Uterus (tissue), 3 donors: ENCODE measurements at regions not wholly inside any gene's neighbourhood (a gene's known extent, or its start where the extent isn't known, plus 50 kb on each side); places are given as distances from the start of the nearest gene placed in this dataset.

Source experiments
- DNase-seq, 2 donors: peaks; one replicate each; pipeline ENCODE4 v3.0.0-alpha.2; 2019 to 2020
- H3K27ac ChIP-seq, 2 donors: fragments of 200-600 bp; sonication (generic); 1 replicate in 1 of 2; 2 replicates in 1 of 2; pipeline ENCODE4 v1.5.1; 2016 to 2018
- H3K27me3 ChIP-seq, 2 donors: fragments of 200-600 bp; sonication (generic); one replicate each; pipeline ENCODE4 v1.5.1; 2018 to 2019; ENCODE audit warnings: control low read depth in 1 of 2
- H3K36me3 ChIP-seq, 2 donors: fragments of 200-600 bp; sonication (generic); one replicate each; pipeline ENCODE4 v1.5.1; 2019; ENCODE audit warnings: control low read depth in 1 of 2
- H3K4me1 ChIP-seq, 2 donors: fragments of 200-600 bp; sonication (generic); one replicate each; pipeline ENCODE4 v1.5.1; 2018 to 2019; ENCODE audit warnings: control low read depth in 1 of 2
- H3K4me3 ChIP-seq, 2 donors: fragments of 200-600 bp; sonication (generic); 1 replicate in 1 of 2; 2 replicates in 1 of 2; pipeline ENCODE4 v1.5.1; 2018 to 2019; ENCODE audit warnings: mild to moderate bottlenecking in 1 of 2
- H3K9me3 ChIP-seq, 2 donors: fragments of 200-600 bp; sonication (generic); one replicate each; pipeline ENCODE4 v1.5.1; 2019; ENCODE audit warnings: control low read depth in 1 of 2
- POLR2A ChIP-seq, 2 donors: fragments of 450-650 bp; IDR thresholded peaks; one replicate each; pipeline ENCODE4 v1.6.1; 2016; ENCODE audit warnings: antibody characterized with exemption in 2 of 2, mild to moderate bottlenecking in 1 of 2, moderate library complexity in 1 of 2
- intact Hi-C: fragments of 100-400 bp; cut with DNase I; formaldehyde crosslinking; loops from one replicate; pipeline ENCODE4 v1.15.1; 2023; ENCODE audit warnings: low total_unique reads
- TF ChIP-seq, protein P1 (sequence below), 4 experiments: fragments of 200-600 bp in 2 of 4; fragments of 450-650 bp in 2 of 4; sonication (generic) in 2 of 4; IDR thresholded peaks; one replicate each; pipeline ENCODE4 v1.5.1; 2016 to 2019; ENCODE audit warnings: antibody characterized with exemption in 4 of 4, mild to moderate bottlenecking in 2 of 4, moderate library complexity in 1 of 4
- donor health status: DM: yes; HTN: yes; CAD: no.

DNA sequence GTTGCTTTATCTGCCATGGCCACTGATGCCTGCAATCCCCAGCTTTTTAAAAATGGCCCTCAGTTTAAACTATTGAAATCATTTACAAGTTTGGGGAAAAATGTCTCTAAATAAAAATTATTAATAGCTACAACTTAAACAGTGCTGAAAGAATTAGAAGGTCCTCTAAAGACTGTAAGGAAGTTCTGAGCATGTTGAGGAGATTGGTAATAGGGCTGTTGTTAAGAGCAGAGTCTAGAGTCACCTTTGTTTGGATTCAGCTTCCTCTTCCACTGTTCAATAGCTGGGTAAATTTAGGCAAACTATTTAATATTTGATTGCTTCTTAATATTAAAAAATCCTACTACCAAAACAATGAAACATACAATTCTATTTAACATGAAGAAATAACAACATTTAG, 1127.1 kb upstream of the DDX18 start:
- Histone ChIP-seq H3K4me3 (no peak overlapping the region), H3K36me3 (no peaks in the 10 kb centered on the region), H3K27me3 (no peaks in the 10 kb centered on the region), H3K4me1 (no peaks in the 10 kb centered on the region), H3K27ac (no peak overlapping the region), H3K9me3 (no peaks in the 10 kb centered on the region)
- TF ChIP-seq, protein P1, sequence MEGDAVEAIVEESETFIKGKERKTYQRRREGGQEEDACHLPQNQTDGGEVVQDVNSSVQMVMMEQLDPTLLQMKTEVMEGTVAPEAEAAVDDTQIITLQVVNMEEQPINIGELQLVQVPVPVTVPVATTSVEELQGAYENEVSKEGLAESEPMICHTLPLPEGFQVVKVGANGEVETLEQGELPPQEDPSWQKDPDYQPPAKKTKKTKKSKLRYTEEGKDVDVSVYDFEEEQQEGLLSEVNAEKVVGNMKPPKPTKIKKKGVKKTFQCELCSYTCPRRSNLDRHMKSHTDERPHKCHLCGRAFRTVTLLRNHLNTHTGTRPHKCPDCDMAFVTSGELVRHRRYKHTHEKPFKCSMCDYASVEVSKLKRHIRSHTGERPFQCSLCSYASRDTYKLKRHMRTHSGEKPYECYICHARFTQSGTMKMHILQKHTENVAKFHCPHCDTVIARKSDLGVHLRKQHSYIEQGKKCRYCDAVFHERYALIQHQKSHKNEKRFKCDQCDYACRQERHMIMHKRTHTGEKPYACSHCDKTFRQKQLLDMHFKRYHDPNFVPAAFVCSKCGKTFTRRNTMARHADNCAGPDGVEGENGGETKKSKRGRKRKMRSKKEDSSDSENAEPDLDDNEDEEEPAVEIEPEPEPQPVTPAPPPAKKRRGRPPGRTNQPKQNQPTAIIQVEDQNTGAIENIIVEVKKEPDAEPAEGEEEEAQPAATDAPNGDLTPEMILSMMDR (IDR thresholded peaks at IDR 0.05), result no peak
- no peak for TF ChIP-seq POLR2A (IDR thresholded peaks at IDR 0.05)
- intact Hi-C loops, result no loop called here
- DNase-seq, result no peak

DNA sequence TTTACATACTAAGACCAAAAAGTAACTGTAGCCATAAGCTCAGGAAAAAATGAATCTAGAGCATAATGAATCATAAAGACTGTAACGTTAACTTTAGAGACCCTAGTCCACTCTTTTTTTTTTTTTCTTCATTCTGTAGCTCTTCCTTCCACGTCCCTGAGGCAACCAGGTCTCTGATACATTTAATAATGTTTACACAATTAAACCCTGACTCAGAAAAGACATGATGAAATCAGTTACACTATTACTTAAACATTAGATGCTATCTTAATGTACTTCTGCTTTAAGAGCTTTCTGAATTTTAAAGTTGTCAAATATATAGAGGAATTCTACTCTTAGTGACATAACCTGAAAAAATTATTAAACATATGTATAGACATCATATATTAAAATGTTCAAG, 1121.5 kb upstream of the DDX18 start:
- Histone ChIP-seq H3K9me3 (no peaks in the 10 kb centered on the region), H3K4me1 (no peaks in the 10 kb centered on the region), H3K36me3 (no peaks in the 10 kb centered on the region), H3K27ac (no peak overlapping the region), H3K27me3 (no peaks in the 10 kb centered on the region), H3K4me3 (no peak overlapping the region)
- no peak for TF ChIP-seq POLR2A (IDR thresholded peaks at IDR 0.05)
- TF ChIP-seq, protein P1 (IDR thresholded peaks at IDR 0.05), result no peak
- intact Hi-C loops, result no loop called here
- DNase-seq, result no peak

DNA sequence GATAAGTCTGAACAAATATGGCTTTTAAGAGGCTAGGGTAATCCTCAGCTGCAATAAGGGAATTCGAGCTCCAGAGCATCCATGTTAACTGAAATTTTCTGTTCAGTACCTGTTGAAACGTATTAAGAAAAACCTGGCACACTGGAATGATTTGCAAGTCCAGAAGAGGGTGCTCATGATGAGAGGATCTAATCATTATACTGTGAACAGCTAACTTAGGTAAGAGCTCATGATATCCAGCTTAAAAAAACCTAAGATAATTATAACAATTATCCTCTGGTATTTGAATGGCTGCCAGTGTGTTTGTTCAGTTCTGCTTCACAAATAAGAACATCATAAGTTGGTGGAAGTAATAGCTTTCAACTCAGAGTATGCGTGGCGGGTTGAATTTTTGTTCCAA, 1118.3 kb upstream of the DDX18 start:
- Histone ChIP-seq H3K27me3 (no peaks in the 10 kb centered on the region), H3K36me3 (no peaks in the 10 kb centered on the region), H3K9me3 (no peaks in the 10 kb centered on the region), H3K27ac (no peak overlapping the region), H3K4me3 (no peak overlapping the region), H3K4me1 (no peaks in the 10 kb centered on the region)
- TF ChIP-seq, protein P1 (IDR thresholded peaks at IDR 0.05), result no peak
- no peak for TF ChIP-seq POLR2A (IDR thresholded peaks at IDR 0.05)
- intact Hi-C loops, result no loop called here
- DNase-seq, result no peak

DNA sequence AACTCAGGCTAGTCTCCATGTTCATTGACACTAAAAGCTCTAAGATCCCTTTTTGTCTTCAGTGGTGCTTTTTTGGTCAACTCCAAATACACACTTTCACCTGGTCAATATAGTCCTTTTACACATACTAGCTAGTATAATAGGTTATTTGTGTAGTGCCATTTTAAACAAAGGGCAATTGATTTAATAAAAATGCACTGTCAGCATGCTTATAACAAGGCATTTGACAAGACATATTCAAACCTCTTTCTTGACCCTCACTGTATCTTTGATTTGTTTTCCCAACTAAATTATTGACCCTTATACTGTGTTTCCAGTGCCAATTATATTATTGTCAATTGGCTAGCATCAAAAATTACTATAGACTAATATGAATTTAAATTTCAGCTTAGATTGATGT, 1117.6 kb upstream of the DDX18 start:
- no peak for DNase-seq
- intact Hi-C loops, result no loop called here
- H3K4me1 ChIP-seq, result no peaks in the 10 kb centered on the region
- no peaks in the 10 kb centered on the region for H3K27me3 ChIP-seq
- H3K4me3 ChIP-seq, result no peak overlapping the region
- TF ChIP-seq, protein P1 (IDR thresholded peaks at IDR 0.05), result no peak
- TF ChIP-seq POLR2A (IDR thresholded peaks at IDR 0.05), result no peak
- H3K36me3 ChIP-seq, result no peaks in the 10 kb centered on the region
- H3K9me3 ChIP-seq, result no peaks in the 10 kb centered on the region
- H3K27ac ChIP-seq, result no peak overlapping the region

DNA sequence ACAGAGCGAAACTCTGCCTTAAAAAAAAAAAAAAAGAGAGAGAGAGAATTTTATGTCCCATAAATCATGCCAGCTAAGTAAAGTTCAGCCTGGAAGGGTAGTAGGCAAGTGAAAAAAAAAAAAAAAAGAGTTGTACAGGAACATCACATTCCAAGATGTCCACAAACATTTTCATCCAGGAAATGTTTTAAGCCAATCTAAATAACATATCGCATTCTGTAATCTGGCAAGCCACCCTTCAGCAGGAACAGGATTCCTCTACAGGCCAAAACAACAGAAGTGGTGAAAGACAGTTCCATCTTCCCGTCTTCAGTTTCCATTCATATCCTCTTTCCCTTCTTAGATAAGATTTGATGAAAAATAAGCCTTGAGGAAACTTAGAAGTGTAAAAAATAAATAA, 1108.1 kb upstream of the DDX18 start:
- no peaks in the 10 kb centered on the region for H3K4me1 ChIP-seq
- intact Hi-C loops, result no loop called here
- no peak overlapping the region for H3K27ac ChIP-seq
- no peaks in the 10 kb centered on the region for H3K27me3 ChIP-seq
- DNase-seq, result no peak
- TF ChIP-seq, protein P1 (IDR thresholded peaks at IDR 0.05), result no peak
- TF ChIP-seq POLR2A (IDR thresholded peaks at IDR 0.05), result no peak
- no peak overlapping the region for H3K4me3 ChIP-seq
- H3K9me3 ChIP-seq, result no peaks in the 10 kb centered on the region
- H3K36me3 ChIP-seq, result no peaks in the 10 kb centered on the region
